Mucosa of stomach (tissue), 1 donor: ENCODE measurements at regions not wholly inside any gene's neighbourhood (a gene's known extent, or its start where the extent isn't known, plus 50 kb on each side); places are given as distances from the start of the nearest gene placed in this dataset.

Experiments
- H3K27me3 ChIP-seq: one replicate; pipeline ENCODE4 v1.7.0; 2013; ENCODE audit warnings: mild to moderate bottlenecking, low read length; ENCODE audit not compliant: control insufficient read depth, insufficient read depth
- H3K36me3 ChIP-seq: one replicate; pipeline ENCODE4 v1.7.0; 2013; ENCODE audit warnings: low read length; ENCODE audit not compliant: control insufficient read depth, insufficient read depth
- H3K4me1 ChIP-seq: one replicate; pipeline ENCODE4 v1.7.0; 2013; ENCODE audit warnings: mild to moderate bottlenecking, low read length; ENCODE audit not compliant: control insufficient read depth, insufficient read depth
- H3K4me3 ChIP-seq: one replicate; pipeline ENCODE4 v1.7.0; 2013; ENCODE audit warnings: low read length
- H3K9ac ChIP-seq: one replicate; pipeline ENCODE4 v1.7.0; 2013; ENCODE audit warnings: mild to moderate bottlenecking, low read length, moderate library complexity
- H3K9me3 ChIP-seq: one replicate; pipeline ENCODE4 v1.7.0; 2013; ENCODE audit warnings: mild to moderate bottlenecking, low read length, moderate library complexity; ENCODE audit not compliant: control insufficient read depth
- donor health status: Pancreatic carcinoma.

DNA sequence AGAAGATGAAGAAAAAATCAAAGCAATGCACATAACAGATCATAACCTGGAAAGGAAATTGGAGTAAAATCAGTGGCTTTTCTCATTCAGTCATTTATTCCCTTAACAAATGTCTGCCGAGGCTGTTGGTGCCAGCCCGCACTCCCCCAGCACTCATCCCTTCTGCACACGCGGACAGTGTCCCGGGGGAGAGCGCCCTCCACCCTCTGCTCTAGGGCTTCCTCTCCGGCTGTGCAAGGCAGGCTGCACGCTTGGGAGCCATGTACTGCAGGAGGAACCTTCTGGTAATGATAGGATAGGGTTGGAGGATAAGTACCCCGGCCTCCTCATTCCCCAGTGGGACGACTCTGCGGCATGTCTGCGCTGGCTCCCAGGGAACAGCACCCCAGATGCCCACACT is 134.5 kb downstream of the PAX1 start:
- H3K27me3 ChIP-seq: no peaks in the 10 kb centered on the region
- no peak overlapping the region for H3K9ac ChIP-seq

GRCh38 chr20:21836346-21836745 is 130.9 kb downstream of the PAX1 start:
- H3K4me1 ChIP-seq: no peaks in the 10 kb centered on the region
- H3K27me3 ChIP-seq: no peaks in the 10 kb centered on the region
- no peaks in the 10 kb centered on the region for H3K36me3 ChIP-seq
- H3K9ac ChIP-seq: no peak overlapping the region
- H3K4me3 ChIP-seq: no peak overlapping the region
- H3K9me3 ChIP-seq: no peaks in the 10 kb centered on the region

More for the DNA sequence above, 134.5 kb downstream of the PAX1 start:
- H3K9me3 ChIP-seq: no peaks in the 10 kb centered on the region
- H3K36me3 ChIP-seq: no peaks in the 10 kb centered on the region
- no peaks in the 10 kb centered on the region for H3K4me1 ChIP-seq
- no peak overlapping the region for H3K4me3 ChIP-seq

DNA sequence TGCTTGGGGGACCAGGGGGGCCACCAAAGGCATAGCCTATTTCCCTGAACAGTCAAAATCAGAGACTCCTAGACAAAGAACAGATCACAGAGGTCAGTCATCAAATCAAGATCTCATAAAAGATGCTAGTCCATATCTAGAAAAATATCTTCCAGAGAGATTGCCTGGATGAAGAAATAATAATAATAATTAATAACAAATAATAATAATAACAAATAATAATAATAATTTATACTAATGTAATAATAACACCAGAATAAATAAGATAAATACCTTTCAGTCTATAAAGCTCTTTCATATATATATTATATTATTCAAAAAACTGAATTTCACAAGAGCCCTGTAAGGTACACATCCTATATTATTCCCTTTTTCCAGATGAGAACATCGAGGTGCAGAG is 129.6 kb downstream of the PAX1 start:
- Histone ChIP-seq H3K9me3 (no peaks in the 10 kb centered on the region), H3K36me3 (no peaks in the 10 kb centered on the region), H3K9ac (no peak overlapping the region), H3K4me1 (no peaks in the 10 kb centered on the region), H3K4me3 (no peak overlapping the region), H3K27me3 (no peaks in the 10 kb centered on the region)

- Histone ChIP-seq H3K27me3 (no peaks in the 10 kb centered on the region), H3K9ac (no peak overlapping the region), H3K4me3 (no peak overlapping the region), H3K36me3 (no peaks in the 10 kb centered on the region), H3K4me1 (no peaks in the 10 kb centered on the region), H3K9me3 (no peaks in the 10 kb centered on the region)
Measured at GRCh38 chr20:21832442-21833385, 127.2 kb downstream of the PAX1 start.

DNA sequence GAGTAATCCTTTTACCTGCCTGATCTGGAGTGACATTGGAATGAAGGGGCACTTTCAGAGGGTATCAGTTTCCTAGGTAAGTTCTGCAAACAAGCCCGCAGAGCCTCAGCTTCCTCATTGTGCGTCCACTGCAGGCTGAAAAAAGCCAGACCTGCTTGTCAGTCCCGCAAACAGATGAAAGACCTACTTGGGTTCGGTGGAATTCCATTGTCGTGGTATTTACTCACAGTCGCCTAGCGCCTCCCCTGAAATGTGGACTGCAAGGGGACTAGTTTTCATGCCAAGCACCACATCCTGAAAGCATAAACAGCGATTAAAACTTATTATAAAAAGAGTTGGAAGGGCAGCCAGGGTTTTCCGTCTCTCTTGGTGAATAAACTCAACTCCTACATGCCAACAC is 121.5 kb downstream of the PAX1 start:
- H3K4me3 ChIP-seq: no peak overlapping the region
- H3K36me3 ChIP-seq: no peaks in the 10 kb centered on the region
- no peaks in the 10 kb centered on the region for H3K4me1 ChIP-seq
- H3K27me3 ChIP-seq: no peaks in the 10 kb centered on the region
- H3K9me3 ChIP-seq: no peaks in the 10 kb centered on the region
- no peak overlapping the region for H3K9ac ChIP-seq

DNA sequence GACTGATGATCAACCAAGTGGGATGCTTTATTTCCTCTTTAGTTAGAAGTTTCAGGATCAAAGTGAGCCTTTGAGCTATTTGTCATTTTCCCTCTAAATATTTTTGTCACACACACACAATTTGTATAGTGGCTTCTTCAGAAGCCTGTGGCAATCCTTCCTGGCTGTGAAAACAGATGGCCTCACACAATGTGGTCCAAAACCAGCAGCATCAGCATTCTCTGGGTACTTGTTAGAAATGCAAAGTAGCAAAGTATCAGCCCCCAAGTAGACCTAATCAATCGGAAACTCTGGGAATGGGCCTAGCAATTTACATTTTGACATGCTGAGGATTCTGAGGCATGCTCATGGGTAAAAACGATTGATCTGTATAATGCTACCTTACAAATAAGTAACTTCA is 115.9 kb downstream of the PAX1 start:
- Histone ChIP-seq H3K9me3 (no peaks in the 10 kb centered on the region), H3K36me3 (no peaks in the 10 kb centered on the region), H3K4me3 (no peak overlapping the region), H3K9ac (no peak overlapping the region), H3K27me3 (no peaks in the 10 kb centered on the region), H3K4me1 (no peaks in the 10 kb centered on the region)

DNA sequence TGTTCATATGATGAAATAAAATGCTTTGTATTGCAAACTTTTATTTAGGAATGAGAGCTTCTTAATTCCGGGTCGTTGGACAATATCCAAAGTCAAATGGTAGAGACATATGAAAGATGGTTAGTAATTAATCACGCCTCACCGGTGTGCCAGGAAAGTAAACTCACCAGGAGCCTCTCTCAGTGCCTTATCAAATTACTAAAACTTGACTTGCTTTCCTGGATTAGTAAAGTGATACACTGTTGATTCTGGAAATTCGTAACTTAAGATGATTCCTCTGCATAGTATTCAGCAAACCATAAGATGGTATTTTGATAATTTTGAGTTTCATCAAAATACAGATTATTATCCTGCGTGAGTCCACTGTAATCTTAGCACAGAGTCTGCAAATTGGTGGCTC is 115.2 kb downstream of the PAX1 start:
- H3K27me3 ChIP-seq: no peaks in the 10 kb centered on the region
- H3K4me1 ChIP-seq: no peaks in the 10 kb centered on the region
- H3K9ac ChIP-seq: no peak overlapping the region
- H3K4me3 ChIP-seq: no peak overlapping the region
- no peaks in the 10 kb centered on the region for H3K36me3 ChIP-seq
- H3K9me3 ChIP-seq: no peaks in the 10 kb centered on the region

GRCh38 chr20:21820045-21820444 is 114.6 kb downstream of the PAX1 start:
- Histone ChIP-seq H3K36me3 (no peaks in the 10 kb centered on the region), H3K9ac (no peak overlapping the region), H3K27me3 (no peaks in the 10 kb centered on the region), H3K4me1 (no peaks in the 10 kb centered on the region), H3K4me3 (no peak overlapping the region), H3K9me3 (no peaks in the 10 kb centered on the region)

DNA sequence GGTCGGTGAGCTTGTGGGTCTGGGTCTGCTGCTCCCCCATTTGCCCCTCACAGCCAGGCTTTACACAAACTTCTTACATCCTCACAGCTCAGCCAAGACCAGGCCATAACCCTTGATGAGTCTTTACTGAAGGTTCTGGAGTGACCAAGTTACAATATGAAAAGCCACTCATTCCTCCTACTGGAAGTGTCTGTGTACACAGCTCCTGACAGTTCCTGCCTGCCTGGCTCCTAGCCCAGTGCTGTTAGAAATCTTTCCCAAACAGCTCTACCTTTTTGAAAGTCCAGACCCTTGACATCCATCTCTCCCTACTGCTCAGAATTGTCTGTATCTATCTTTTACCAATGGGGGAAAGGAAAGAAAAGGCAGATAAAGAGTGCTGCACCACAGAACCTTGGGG is 106.9 kb downstream of the PAX1 start:
- no peak overlapping the region for H3K9ac ChIP-seq
- H3K9me3 ChIP-seq: no peaks in the 10 kb centered on the region
- H3K36me3 ChIP-seq: no peaks in the 10 kb centered on the region
- H3K27me3 ChIP-seq: no peaks in the 10 kb centered on the region
- no peak overlapping the region for H3K4me3 ChIP-seq
- H3K4me1 ChIP-seq: no peaks in the 10 kb centered on the region

- Histone ChIP-seq H3K27me3 (no peaks in the 10 kb centered on the region), H3K4me3 (no peak overlapping the region), H3K4me1 (no peaks in the 10 kb centered on the region), H3K9me3 (no peaks in the 10 kb centered on the region), H3K36me3 (no peaks in the 10 kb centered on the region), H3K9ac (no peak overlapping the region)
Measured at GRCh38 chr20:21809961-21810523, 104.6 kb downstream of the PAX1 start.

DNA sequence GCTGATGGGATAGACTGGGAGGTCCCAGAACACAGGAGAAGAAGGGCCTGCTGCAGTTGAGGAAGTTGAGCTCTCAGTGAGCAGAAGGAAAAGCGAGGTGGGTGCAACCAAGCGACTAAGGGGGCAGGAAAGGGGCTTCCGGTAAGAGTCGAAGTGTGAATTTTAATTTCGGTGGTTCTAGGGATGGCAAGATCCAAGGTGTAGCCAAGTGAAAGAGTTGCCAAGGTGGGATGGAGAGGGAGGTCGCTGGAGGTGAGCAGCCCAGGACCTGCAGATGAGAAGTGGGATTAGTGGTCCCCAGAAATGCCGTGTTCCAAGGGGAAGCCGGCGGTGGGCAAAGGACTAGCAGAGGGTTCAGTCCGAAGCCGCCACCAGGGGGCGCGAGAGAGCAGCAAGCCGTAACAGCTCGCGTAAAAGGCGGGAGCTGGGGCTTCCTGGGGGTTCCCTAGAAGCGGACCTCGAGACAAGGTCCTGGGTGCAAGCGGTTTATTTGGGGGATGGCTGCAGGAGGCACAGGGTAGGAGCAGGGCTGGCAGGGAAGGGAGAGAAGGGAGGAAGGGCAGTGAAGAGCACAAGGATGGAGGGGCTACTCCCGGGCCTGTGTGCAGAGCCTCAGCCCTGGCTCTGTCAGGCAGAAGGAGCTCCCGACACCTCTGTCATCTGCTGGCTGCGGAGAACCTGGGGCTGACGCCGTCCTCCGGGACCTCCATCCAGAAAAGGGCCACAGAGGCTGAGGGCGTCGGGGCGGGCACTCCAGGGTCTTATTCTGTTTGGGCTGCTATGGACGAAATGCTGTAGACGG is 103.6 kb downstream of the PAX1 start:
- Histone ChIP-seq H3K4me1 (no peaks in the 10 kb centered on the region), H3K36me3 (no peaks in the 10 kb centered on the region), H3K4me3 (no peak overlapping the region), H3K27me3 (no peaks in the 10 kb centered on the region), H3K9me3 (no peaks in the 10 kb centered on the region), H3K9ac (no peak overlapping the region)

- no peak overlapping the region for H3K4me3 ChIP-seq
- no peaks in the 10 kb centered on the region for H3K4me1 ChIP-seq
- no peaks in the 10 kb centered on the region for H3K36me3 ChIP-seq
- no peak overlapping the region for H3K9ac ChIP-seq
- no peaks in the 10 kb centered on the region for H3K27me3 ChIP-seq
- no peaks in the 10 kb centered on the region for H3K9me3 ChIP-seq
Measured at GRCh38 chr20:21808139-21808538, 102.7 kb downstream of the PAX1 start.
